GM18502 (cell line): ENCODE measurements at regions not wholly inside any gene's neighbourhood (a gene's known extent, or its start where the extent isn't known, plus 50 kb on each side); places are given as distances from the start of the nearest gene placed in this dataset.
"Not testable (repeated sequence)": the region's sequence is repeated elsewhere in the genome, so short reads cannot be mapped to it uniquely, and the experiment has no call there.

Experiments
- ATAC-seq: cut with Tn5 transposase; IDR thresholded peaks from one replicate; pipeline ENCODE4 v1.9.1; 2021; ENCODE audit warnings: mild to moderate bottlenecking; ENCODE audit not compliant: unreplicated experiment, poor library complexity

- ATAC-seq, result no peak
Measured at GRCh38 chr3:153631664-153632063, 469.6 kb downstream of the RAP2B start.

GRCh38 chr3:153633407-153633806, 471.4 kb downstream of the RAP2B start:
- ATAC-seq, result no peak

- no peak for ATAC-seq
Measured at GRCh38 chr3:153634683-153635082, 472.7 kb downstream of the RAP2B start.

- ATAC-seq, result no peak
Measured at GRCh38 chr3:153639631-153640030, 477.6 kb downstream of the RAP2B start.

- no peak for ATAC-seq
Measured at GRCh38 chr3:153640689-153641665, 479.0 kb downstream of the RAP2B start.

- not testable (repeated sequence) for ATAC-seq
Measured at GRCh38 chr3:153642576-153642975, 478.6 kb upstream of the ARHGEF26 start.

- ATAC-seq, result not testable (repeated sequence)
Measured at GRCh38 chr3:153643471-153643870, 477.7 kb upstream of the ARHGEF26 start.

- ATAC-seq, result no peak
Measured at GRCh38 chr3:153649286-153649839, 471.8 kb upstream of the ARHGEF26 start.

GRCh38 chr3:153652076-153652475, 469.1 kb upstream of the ARHGEF26 start:
- no peak for ATAC-seq

GRCh38 chr3:153657046-153657445, 464.1 kb upstream of the ARHGEF26 start:
- ATAC-seq, result no peak

GRCh38 chr3:153657461-153657860, 463.7 kb upstream of the ARHGEF26 start:
- ATAC-seq, result no peak

GRCh38 chr3:153658136-153658535, 463.1 kb upstream of the ARHGEF26 start:
- no peak for ATAC-seq

- ATAC-seq, result no peak
Measured at GRCh38 chr3:153666991-153667740, 454.0 kb upstream of the ARHGEF26 start.

GRCh38 chr3:153669527-153669926, 451.7 kb upstream of the ARHGEF26 start:
- no peak for ATAC-seq

GRCh38 chr3:153670577-153670976, 450.6 kb upstream of the ARHGEF26 start:
- ATAC-seq, result no peak

GRCh38 chr3:153673853-153674252, 447.3 kb upstream of the ARHGEF26 start:
- ATAC-seq, result no peak

GRCh38 chr3:153679714-153680113, 441.5 kb upstream of the ARHGEF26 start:
- no peak for ATAC-seq

- ATAC-seq, result no peak
Measured at GRCh38 chr3:153680526-153680925, 440.7 kb upstream of the ARHGEF26 start.

GRCh38 chr3:153681057-153681456, 440.1 kb upstream of the ARHGEF26 start:
- ATAC-seq, result no peak

- no peak for ATAC-seq
Measured at GRCh38 chr3:153688301-153689120, 432.7 kb upstream of the ARHGEF26 start.
